ENCODE measurements at regions not wholly inside any gene's neighbourhood (a gene's known extent, or its start where the extent isn't known, plus 50 kb on each side); places are given as distances from the start of the nearest gene placed in this dataset.

- no peak for TF ChIP-seq POLR2A (IDR thresholded peaks at IDR 0.05)
- TF ChIP-seq, protein P1, sequence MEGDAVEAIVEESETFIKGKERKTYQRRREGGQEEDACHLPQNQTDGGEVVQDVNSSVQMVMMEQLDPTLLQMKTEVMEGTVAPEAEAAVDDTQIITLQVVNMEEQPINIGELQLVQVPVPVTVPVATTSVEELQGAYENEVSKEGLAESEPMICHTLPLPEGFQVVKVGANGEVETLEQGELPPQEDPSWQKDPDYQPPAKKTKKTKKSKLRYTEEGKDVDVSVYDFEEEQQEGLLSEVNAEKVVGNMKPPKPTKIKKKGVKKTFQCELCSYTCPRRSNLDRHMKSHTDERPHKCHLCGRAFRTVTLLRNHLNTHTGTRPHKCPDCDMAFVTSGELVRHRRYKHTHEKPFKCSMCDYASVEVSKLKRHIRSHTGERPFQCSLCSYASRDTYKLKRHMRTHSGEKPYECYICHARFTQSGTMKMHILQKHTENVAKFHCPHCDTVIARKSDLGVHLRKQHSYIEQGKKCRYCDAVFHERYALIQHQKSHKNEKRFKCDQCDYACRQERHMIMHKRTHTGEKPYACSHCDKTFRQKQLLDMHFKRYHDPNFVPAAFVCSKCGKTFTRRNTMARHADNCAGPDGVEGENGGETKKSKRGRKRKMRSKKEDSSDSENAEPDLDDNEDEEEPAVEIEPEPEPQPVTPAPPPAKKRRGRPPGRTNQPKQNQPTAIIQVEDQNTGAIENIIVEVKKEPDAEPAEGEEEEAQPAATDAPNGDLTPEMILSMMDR (IDR thresholded peaks at IDR 0.05): no peak
Observed at GRCh38 chr11:30730011-30730410, 143.9 kb upstream of the MPPED2 start.
